Thyroid gland (tissue), 4 donors: ENCODE measurements at regions not wholly inside any gene's neighbourhood (a gene's known extent, or its start where the extent isn't known, plus 50 kb on each side); places are given as distances from the start of the nearest gene placed in this dataset.
"Not testable (repeated sequence)": the region's sequence is repeated elsewhere in the genome, so short reads cannot be mapped to it uniquely, and the experiment has no call there.

Source experiments
- DNase-seq, 2 donors: peaks; one replicate each; pipeline ENCODE4 v3.0.0-alpha.2; 2019
- H3K27ac ChIP-seq, 3 donors: fragments of 200-600 bp; sonication (generic); 1 replicate in 2 of 3; 2 replicates in 1 of 3; pipeline ENCODE4 v1.5.1; 2016 to 2019; ENCODE audit warnings: mild to moderate bottlenecking in 1 of 3, moderate library complexity in 1 of 3
- H3K27me3 ChIP-seq: fragments of 200-600 bp; sonication (generic); one replicate; pipeline ENCODE4 v1.5.1; 2019
- H3K36me3 ChIP-seq, 2 donors: fragments of 200-600 bp; sonication (generic); one replicate each; pipeline ENCODE4 v1.5.1; 2016 to 2019
- H3K4me1 ChIP-seq, 2 donors: fragments of 200-600 bp; sonication (generic); one replicate each; pipeline ENCODE4 v1.5.1; 2017 to 2019
- H3K4me3 ChIP-seq, 3 donors: fragments of 200-600 bp; sonication (generic); replicated peaks in 1 of 3; 1 replicate in 2 of 3; 2 replicates in 1 of 3; pipeline ENCODE4 v1.5.1; 2016; ENCODE audit warnings: mild to moderate bottlenecking in 1 of 3
- H3K9me3 ChIP-seq: fragments of 200-600 bp; sonication (generic); one replicate; pipeline ENCODE4 v1.5.1; 2017
- POLR2A ChIP-seq, 2 donors: fragments of 450-650 bp; IDR thresholded peaks; one replicate each; pipeline ENCODE4 v1.6.1; 2017; ENCODE audit warnings: antibody characterized with exemption in 2 of 2, mild to moderate bottlenecking in 2 of 2, moderate library complexity in 1 of 2
- WGBS, 2 donors: methylation state at CpG; one replicate each; pipeline ENCODE4 v1.1.5; 2017; 5-methylcytosine and 5-hydroxymethylcytosine counted together
- intact Hi-C: fragments of 100-400 bp; cut with DNase I; formaldehyde crosslinking; loops from one replicate; pipeline ENCODE4 v1.15.1; 2023
- TF ChIP-seq, protein P1 (sequence below), 6 experiments: fragments of 200-600 bp in 3 of 6; fragments of 450-650 bp in 3 of 6; sonication (generic) in 3 of 6; IDR thresholded peaks; one replicate each; pipeline ENCODE4 v1.5.1; 2016 to 2019; ENCODE audit warnings: antibody characterized with exemption in 6 of 6, mild to moderate bottlenecking in 2 of 6, inconsistent platforms in 1 of 6, moderate library complexity in 1 of 6

DNA sequence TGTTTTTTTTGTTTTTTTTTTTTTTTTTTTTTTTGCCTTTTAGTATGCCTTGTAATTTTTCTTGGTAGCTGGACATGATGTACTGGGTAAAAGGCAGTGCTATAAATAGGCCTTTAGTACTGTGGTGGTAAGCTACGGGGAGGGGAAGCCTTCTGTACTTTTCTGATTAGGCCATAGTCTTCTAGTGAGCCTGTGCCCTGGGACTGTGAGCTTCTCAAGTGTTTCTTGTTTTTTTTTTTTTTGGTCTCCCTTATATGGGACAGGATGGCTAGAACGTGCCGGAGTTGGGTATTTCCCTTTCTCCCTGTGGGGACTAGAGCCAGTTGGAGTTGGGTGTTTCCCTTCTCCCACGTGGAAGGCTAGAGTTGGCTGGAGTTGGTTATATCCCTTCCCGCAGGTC lies 59.4 kb upstream of the PRELID3B start:
- no peak for DNase-seq
- Histone ChIP-seq H3K4me3 (no peak overlapping the region), H3K36me3 (no peaks in the 10 kb centered on the region), H3K4me1 (peaks cover 6 to 7% of the 10 kb centered on the region in 2 donors), H3K9me3 (no peaks in the 10 kb centered on the region), H3K27me3 (no peaks in the 10 kb centered on the region), H3K27ac (no peak overlapping the region)
- 61 to 65% methylated on average over 5 of the region's 5 CpGs for WGBS, 2 donors
- intact Hi-C loops: no loop called here
- no peak for TF ChIP-seq POLR2A (IDR thresholded peaks at IDR 0.05)
- TF ChIP-seq, protein P1, sequence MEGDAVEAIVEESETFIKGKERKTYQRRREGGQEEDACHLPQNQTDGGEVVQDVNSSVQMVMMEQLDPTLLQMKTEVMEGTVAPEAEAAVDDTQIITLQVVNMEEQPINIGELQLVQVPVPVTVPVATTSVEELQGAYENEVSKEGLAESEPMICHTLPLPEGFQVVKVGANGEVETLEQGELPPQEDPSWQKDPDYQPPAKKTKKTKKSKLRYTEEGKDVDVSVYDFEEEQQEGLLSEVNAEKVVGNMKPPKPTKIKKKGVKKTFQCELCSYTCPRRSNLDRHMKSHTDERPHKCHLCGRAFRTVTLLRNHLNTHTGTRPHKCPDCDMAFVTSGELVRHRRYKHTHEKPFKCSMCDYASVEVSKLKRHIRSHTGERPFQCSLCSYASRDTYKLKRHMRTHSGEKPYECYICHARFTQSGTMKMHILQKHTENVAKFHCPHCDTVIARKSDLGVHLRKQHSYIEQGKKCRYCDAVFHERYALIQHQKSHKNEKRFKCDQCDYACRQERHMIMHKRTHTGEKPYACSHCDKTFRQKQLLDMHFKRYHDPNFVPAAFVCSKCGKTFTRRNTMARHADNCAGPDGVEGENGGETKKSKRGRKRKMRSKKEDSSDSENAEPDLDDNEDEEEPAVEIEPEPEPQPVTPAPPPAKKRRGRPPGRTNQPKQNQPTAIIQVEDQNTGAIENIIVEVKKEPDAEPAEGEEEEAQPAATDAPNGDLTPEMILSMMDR (IDR thresholded peaks at IDR 0.05): no peak

DNA sequence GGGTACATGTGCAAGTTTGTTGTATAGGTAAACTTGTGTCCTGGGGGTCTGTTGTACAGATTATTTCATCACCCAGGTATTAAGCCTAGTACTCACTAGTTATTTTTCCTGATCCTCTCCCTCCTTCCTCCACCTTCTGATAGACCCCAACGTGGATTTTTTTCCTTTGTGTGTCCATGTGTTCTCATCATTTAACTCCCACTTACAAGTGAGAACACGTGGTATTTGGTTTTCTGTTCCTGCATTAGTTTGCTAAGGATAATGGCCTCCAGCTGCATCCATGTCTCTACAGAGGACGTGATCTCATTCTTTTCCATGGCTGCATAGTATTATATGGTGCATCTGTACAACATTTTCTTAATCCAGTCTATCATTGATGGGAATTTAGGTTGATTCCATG lies 57.3 kb upstream of the PRELID3B start:
- H3K4me1 ChIP-seq, H3K36me3 ChIP-seq, H3K9me3 ChIP-seq, H3K4me3 ChIP-seq, intact Hi-C loops, H3K27me3 ChIP-seq, DNase-seq, H3K27ac ChIP-seq: not testable (repeated sequence)
- 81 to 85% methylated on average over 3 of the region's 3 CpGs for WGBS, 2 donors

DNA sequence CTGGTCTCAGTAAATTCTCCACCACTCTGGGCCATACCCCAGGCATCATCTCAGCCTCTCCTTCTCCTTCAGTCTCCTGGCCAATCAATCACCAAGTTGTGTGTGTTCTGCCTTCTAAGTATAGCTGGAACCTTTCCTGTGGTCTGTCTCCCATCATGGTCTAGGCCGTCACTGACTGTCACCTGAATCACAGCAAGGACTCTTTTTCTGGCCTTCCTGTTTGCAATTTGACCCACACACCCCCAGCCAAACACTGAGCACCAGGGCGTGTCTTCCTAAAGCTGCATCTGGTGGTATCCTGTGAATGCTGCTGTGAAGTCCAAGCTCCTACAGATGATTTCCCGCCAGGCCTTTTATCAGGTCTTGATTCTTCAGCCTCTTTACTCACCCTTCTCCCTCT lies 52.6 kb upstream of the PRELID3B start:
- H3K4me3 ChIP-seq: no peak overlapping the region
- no peak overlapping the region for H3K27ac ChIP-seq
- no peaks in the 10 kb centered on the region for H3K36me3 ChIP-seq
- 87 to 92% methylated on average over 3 of the region's 3 CpGs for WGBS, 2 donors
- no peaks in the 10 kb centered on the region for H3K9me3 ChIP-seq
- intact Hi-C loops: no loop called here
- no peaks in the 10 kb centered on the region for H3K4me1 ChIP-seq
- DNase-seq: no peak
- no peaks in the 10 kb centered on the region for H3K27me3 ChIP-seq
- TF ChIP-seq, protein P1 (IDR thresholded peaks at IDR 0.05): no peak
- no peak for TF ChIP-seq POLR2A (IDR thresholded peaks at IDR 0.05)

DNA sequence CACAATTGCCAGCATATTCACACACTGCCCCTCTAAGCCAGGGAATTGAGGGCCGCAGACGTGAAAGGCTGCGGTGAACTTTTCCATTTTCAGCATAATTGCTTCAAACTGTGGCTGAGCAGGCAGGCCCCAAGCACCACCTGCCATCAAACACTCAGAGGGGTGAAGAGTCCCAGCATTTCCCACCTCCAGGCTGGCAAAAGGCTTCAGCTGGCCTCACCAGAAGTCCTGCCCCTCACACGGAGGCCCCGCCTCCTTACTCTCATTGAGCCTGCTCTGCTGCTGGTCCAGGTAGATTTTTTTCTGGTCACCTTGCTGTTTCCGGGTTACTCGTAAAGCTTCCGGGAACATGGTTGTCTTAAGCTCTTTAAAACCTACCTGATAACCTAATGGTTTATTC lies 52.0 kb upstream of the PRELID3B start:
- Histone ChIP-seq H3K4me1 (no peaks in the 10 kb centered on the region), H3K27ac (no peak overlapping the region), H3K9me3 (no peaks in the 10 kb centered on the region), H3K36me3 (no peaks in the 10 kb centered on the region), H3K4me3 (no peak overlapping the region), H3K27me3 (no peaks in the 10 kb centered on the region)
- intact Hi-C loops: no loop called here
- WGBS, 2 donors: 78 to 91% methylated on average over 8 of the region's 8 CpGs
- TF ChIP-seq POLR2A (IDR thresholded peaks at IDR 0.05): no peak
- TF ChIP-seq, protein P1 (IDR thresholded peaks at IDR 0.05): no peak
- no peak for DNase-seq
